Raji (cell line): ENCODE measurements at regions not wholly inside any gene's neighbourhood (a gene's known extent, or its start where the extent isn't known, plus 50 kb on each side); places are given as distances from the start of the nearest gene placed in this dataset.

Experiments used
- POLR2A ChIP-seq: IDR thresholded peaks from 2 replicates; pipeline ENCODE4 v1.6.1; 2011; ENCODE audit warnings: low read depth, low read length, control low read depth; ENCODE audit not compliant: insufficient read depth

DNA sequence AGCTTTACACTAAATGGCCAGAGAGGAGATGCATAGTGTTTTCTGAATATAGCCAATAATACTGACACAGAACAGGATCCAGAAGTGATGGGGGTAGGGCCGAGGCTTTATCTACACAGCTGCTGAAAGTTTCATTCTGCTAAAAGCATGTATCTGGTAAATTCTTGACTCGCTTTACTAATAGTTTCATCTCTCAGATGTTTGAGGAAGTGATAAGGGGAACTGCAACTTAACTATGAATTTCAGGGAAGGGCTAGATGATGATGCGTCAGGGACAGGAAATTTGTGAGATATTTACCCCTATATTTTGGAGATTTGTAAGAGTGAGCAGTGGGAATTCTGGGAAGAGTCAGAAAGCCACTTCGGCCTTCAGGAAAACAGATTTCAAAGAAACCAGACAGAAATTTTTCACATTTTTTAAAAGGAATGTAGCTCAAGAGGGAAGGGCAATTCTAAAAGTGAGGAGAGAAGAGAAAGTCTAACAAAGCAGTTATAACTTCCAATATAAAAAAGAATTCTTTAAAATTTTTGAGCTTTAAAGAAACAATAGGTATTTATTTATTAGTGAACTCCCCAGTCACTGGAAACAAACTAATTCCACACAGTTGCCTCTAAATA, 243.1 kb downstream of the BCAT1 start:
- TF ChIP-seq POLR2A, result no peak

DNA sequence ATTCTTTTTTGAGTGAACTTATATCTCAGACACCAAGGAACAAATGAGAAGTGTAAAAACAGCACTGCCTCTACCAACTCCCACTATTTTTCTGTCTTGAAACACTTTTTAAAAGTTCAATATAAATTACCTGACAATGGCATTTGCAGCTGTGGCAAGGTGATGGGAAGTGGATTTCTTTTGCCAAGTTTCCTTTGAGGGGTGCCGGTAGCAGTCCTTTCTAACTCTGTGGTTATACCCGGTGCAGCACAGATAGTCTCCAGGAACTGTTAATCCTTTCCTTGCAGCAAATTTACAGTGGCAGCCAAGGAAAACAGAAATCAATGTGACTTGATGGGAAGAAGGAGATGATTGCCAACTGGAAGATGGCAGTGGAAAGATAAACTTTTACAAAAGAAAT, 243.7 kb downstream of the BCAT1 start:
- no peak for TF ChIP-seq POLR2A

DNA sequence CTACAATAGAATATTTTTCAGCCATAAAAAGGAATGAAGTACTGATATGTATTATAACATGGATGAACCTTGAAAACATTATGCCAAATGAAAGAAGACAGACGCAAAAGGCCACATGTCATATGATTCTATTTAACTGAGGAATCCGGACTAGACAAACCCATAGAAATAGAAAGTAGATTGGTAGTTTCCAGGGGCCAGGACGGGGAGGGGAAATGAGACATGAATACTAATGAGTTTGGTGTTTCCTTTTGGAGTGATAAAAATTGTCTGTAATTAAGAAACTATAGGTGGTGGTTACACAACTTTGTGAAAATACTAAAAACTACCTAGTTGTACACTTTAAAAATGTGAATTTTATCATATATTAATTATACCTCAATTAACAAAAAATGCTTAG, 247.6 kb downstream of the BCAT1 start:
- TF ChIP-seq POLR2A, result no peak

- no peak for TF ChIP-seq POLR2A
Measured at GRCh38 chr12:24698972-24699371, 249.9 kb downstream of the BCAT1 start.

DNA sequence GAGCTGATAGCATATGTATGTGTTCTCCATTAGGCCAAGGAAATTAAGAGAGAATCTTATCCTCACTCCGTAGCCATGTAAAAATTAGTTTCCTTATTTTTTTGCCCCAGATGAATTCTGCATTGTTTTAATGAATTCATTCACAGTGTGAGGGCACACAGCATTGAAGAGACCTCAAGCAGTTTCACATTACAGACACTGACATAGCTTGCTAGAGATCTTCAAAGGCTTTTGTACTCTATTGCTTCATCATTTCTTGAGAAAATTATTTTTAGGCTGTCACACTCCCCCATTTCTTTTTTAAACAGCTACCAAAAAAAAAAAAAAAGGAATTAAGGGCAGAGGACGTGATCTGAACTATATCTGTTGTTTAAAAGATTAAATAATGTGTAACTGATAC, 251.1 kb downstream of the BCAT1 start:
- TF ChIP-seq POLR2A, result no peak

GRCh38 chr12:24697295-24697694, 251.6 kb downstream of the BCAT1 start:
- TF ChIP-seq POLR2A, result no peak

DNA sequence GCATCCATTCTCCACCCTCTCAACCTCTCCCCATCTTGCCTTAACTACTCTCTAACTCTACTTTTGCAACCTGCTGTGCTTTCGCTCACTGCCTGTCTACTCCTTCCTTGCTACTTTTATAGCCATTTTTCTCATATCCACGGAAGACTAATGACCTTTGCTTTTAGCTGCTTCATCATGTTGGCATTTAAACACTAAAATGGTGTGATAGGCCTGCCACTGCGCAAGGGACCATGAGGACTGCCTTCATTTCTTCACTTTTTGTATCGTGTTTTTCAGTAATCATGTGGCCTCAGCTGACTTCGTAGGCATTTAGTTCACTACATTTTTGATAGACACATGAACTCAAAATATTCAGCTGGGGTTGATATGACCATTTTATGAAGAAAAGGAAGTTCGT, 252.1 kb downstream of the BCAT1 start:
- TF ChIP-seq POLR2A, result no peak

GRCh38 chr12:24695657-24696329, 253.1 kb downstream of the BCAT1 start:
- no peak for TF ChIP-seq POLR2A

DNA sequence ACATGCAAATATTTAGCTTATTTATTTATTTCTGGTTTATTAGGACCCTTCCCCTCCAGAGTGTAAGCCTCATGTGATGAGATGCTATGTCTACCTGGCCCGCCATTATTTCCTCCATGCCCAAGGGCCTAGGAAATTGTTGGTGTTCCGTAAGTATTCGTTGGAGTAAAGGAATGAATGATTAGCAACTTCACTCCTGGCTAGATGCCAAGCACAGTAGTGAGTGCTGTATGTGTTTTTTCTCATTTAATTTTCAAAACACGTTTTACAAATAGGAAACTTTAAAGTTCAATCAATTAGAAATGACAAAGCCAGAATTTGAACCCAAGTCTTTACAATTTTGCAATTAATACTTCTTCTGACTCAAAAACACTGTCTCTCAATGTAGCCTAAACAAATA, 253.8 kb downstream of the BCAT1 start:
- TF ChIP-seq POLR2A, result no peak

- TF ChIP-seq POLR2A, result no peak
Measured at GRCh38 chr12:24688601-24689000, 260.3 kb downstream of the BCAT1 start.

DNA sequence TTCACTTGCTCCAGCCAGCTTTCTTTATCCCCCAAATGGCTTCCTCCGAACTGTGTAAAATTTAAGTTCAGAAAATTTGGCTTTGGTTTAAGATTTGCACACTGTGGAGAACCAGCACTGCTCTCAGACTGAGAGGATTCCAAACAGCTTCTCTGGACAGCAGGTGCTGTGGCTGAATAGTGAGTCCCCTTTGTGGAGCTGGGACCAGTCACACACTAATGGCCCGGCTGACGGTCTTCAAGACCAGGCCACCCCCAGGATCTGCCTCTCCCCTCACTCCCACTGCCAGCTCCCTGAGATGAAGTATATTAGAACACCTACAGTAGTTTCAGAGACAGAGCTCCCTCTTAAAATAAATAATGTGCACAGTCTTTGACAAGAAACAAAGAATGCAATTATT, 267.3 kb downstream of the BCAT1 start:
- TF ChIP-seq POLR2A, result no peak

- TF ChIP-seq POLR2A, result no peak
Measured at GRCh38 chr12:24679126-24679525, 269.8 kb downstream of the BCAT1 start.

DNA sequence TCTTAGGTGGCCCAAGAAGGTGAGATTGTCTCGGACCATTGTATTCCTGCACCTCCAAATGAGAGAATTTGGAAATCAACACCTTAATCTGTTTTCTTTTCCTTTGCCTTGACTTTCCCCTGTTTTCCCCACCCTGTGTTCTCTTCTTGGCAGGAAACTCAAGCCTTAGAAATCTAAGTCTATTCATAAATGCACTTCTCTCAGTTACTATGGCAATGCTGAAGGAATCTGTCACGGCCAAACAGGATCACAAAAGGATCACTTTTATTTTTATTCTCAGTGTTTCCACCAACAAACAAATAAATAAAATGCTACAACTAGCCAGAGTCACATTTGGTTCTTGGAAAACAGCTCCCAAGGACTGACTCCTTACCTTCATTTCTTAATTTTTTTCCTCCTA, 270.5 kb downstream of the BCAT1 start:
- TF ChIP-seq POLR2A, result no peak

GRCh38 chr12:24668563-24668962, 280.3 kb downstream of the BCAT1 start:
- TF ChIP-seq POLR2A, result no peak

DNA sequence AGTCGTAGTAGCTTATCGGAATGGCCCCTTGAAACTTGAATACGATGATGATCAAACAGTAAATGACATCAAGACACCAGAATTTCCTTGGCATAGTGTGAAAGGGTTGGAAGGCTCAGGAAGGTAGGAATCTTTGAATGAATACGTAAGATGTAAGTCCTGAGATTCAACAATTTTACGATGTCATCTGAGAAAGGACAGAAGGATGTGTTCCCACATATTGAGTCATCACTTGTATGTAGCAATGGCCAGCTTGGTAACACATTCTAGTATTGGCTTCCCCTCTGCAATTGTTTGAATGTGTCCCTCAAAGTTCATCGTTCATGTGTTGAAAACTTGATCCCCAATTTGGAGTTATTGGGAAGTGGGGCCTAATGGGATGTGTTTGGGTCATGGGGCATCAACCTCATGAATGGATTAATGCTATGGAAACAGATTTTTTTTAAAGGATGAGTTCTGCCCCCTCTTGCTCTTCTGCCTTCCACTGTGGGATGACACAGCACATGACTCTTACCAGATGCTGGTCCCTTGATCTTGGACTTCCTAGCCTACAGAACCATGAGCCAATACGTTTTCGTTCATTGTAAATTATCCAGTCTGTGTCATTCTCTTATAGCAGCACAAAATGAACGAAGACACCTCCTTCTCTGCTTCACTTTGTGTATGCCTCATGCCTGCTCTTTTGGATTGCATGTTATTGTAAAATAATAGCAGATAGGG, 284.6 kb downstream of the BCAT1 start:
- no peak for TF ChIP-seq POLR2A

- no peak for TF ChIP-seq POLR2A
Measured at GRCh38 chr12:24661657-24662096, 287.2 kb downstream of the BCAT1 start.

DNA sequence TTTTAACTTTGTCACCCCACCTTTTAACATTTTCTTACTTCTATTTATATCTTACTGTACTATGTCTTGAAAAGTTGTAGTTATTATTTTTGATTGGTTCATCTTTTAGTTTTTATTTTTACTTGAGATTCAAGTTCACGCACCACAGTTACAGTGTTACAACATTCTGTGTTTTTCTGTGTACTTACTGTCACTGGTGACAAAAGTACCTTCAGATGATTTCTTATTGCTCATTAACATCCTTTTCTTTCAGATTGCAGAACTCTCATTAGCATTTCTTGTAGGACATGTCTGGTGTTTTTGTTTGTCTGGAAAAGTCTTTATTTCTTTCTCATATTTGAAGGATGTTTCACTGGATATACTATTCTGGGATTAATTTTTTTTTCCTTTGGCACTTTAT, 289.9 kb downstream of the BCAT1 start:
- no peak for TF ChIP-seq POLR2A

- no peak for TF ChIP-seq POLR2A
Measured at GRCh38 chr12:24649634-24650033, 299.3 kb downstream of the BCAT1 start.
